Mucosa of rectum (tissue), 2 donors: ENCODE measurements at regions not wholly inside any gene's neighbourhood (a gene's known extent, or its start where the extent isn't known, plus 50 kb on each side); places are given as distances from the start of the nearest gene placed in this dataset.
"Not testable (repeated sequence)": the region's sequence is repeated elsewhere in the genome, so short reads cannot be mapped to it uniquely, and the experiment has no call there.

Experiments used
- H3K27ac ChIP-seq, 2 donors: one replicate each; pipeline ENCODE4 v1.7.0; 2013; ENCODE audit warnings: inconsistent platforms in 2 of 2, low read depth in 2 of 2, low read length in 2 of 2
- H3K27me3 ChIP-seq, 2 donors: one replicate each; pipeline ENCODE4 v1.7.0; 2013; ENCODE audit warnings: low read length in 2 of 2; ENCODE audit not compliant: control insufficient read depth in 2 of 2, insufficient read depth in 2 of 2
- H3K36me3 ChIP-seq, 2 donors: one replicate each; pipeline ENCODE4 v1.7.0; 2013; ENCODE audit warnings: low read length in 2 of 2; ENCODE audit not compliant: control insufficient read depth in 2 of 2, insufficient read depth in 2 of 2
- H3K4me1 ChIP-seq, 2 donors: one replicate each; pipeline ENCODE4 v1.7.0; 2013; ENCODE audit warnings: low read length in 2 of 2, mild to moderate bottlenecking in 1 of 2; ENCODE audit not compliant: control insufficient read depth in 2 of 2, insufficient read depth in 2 of 2
- H3K4me3 ChIP-seq, 2 donors: one replicate each; pipeline ENCODE4 v1.7.0; 2013; ENCODE audit warnings: low read length in 2 of 2
- H3K9ac ChIP-seq, 2 donors: one replicate each; pipeline ENCODE4 v1.7.0; 2013; ENCODE audit warnings: low read length in 2 of 2, low read depth in 1 of 2, mild to moderate bottlenecking in 1 of 2
- H3K9me3 ChIP-seq, 2 donors: one replicate each; pipeline ENCODE4 v1.7.0; 2013; ENCODE audit warnings: low read length in 2 of 2; ENCODE audit not compliant: control insufficient read depth in 2 of 2
- donor health status: healthy.
- donor health status: Normal muscosa, but diverticular disease.

GRCh38 chr9:42239445-42240260 lies 56.2 kb downstream of the SPATA31A6 start:
- H3K9ac ChIP-seq, H3K27ac ChIP-seq, H3K4me3 ChIP-seq, H3K9me3 ChIP-seq, H3K36me3 ChIP-seq, H3K27me3 ChIP-seq, H3K4me1 ChIP-seq: not testable (repeated sequence)

- H3K27me3 ChIP-seq, H3K27ac ChIP-seq, H3K9ac ChIP-seq, H3K4me3 ChIP-seq, H3K9me3 ChIP-seq, H3K36me3 ChIP-seq, H3K4me1 ChIP-seq: not testable (repeated sequence)
These were observed 56.8 kb downstream of the SPATA31A6 start for GRCh38 chr9:42240261-42240579.

GRCh38 chr9:42243211-42243610 lies 59.8 kb downstream of the SPATA31A6 start:
- not testable (repeated sequence) for H3K27ac ChIP-seq, H3K4me3 ChIP-seq, H3K27me3 ChIP-seq, H3K36me3 ChIP-seq, H3K4me1 ChIP-seq, H3K9ac ChIP-seq, H3K9me3 ChIP-seq

GRCh38 chr9:42243822-42244221 lies 60.4 kb downstream of the SPATA31A6 start:
- H3K9me3 ChIP-seq, H3K9ac ChIP-seq, H3K36me3 ChIP-seq, H3K4me3 ChIP-seq, H3K4me1 ChIP-seq, H3K27ac ChIP-seq, H3K27me3 ChIP-seq: not testable (repeated sequence)

- not testable (repeated sequence) for H3K9me3 ChIP-seq, H3K27ac ChIP-seq, H3K27me3 ChIP-seq, H3K4me3 ChIP-seq, H3K4me1 ChIP-seq, H3K36me3 ChIP-seq, H3K9ac ChIP-seq
These were observed 85.3 kb downstream of the SPATA31A6 start for GRCh38 chr9:42268729-42269128.

GRCh38 chr9:42269171-42269570 lies 85.7 kb downstream of the SPATA31A6 start:
- not testable (repeated sequence) for H3K27ac ChIP-seq, H3K27me3 ChIP-seq, H3K4me1 ChIP-seq, H3K9ac ChIP-seq, H3K4me3 ChIP-seq, H3K36me3 ChIP-seq, H3K9me3 ChIP-seq

GRCh38 chr9:42273191-42273590 lies 89.7 kb downstream of the SPATA31A6 start:
- H3K9ac ChIP-seq, H3K4me1 ChIP-seq, H3K4me3 ChIP-seq, H3K27ac ChIP-seq, H3K36me3 ChIP-seq, H3K27me3 ChIP-seq, H3K9me3 ChIP-seq: not testable (repeated sequence)

GRCh38 chr9:42275141-42275540 lies 91.7 kb downstream of the SPATA31A6 start:
- H3K9ac ChIP-seq, result no peak overlapping the region
- no peaks in the 10 kb centered on the region for H3K9me3 ChIP-seq
- no peaks in the 10 kb centered on the region for H3K27me3 ChIP-seq
- H3K27ac ChIP-seq, result no peak overlapping the region
- H3K4me1 ChIP-seq, result no peaks in the 10 kb centered on the region
- no peak overlapping the region for H3K4me3 ChIP-seq
- H3K36me3 ChIP-seq, result no peaks in the 10 kb centered on the region

- H3K27ac ChIP-seq, H3K9ac ChIP-seq, H3K27me3 ChIP-seq, H3K9me3 ChIP-seq, H3K4me1 ChIP-seq, H3K36me3 ChIP-seq, H3K4me3 ChIP-seq: not testable (repeated sequence)
These were observed 99.2 kb downstream of the SPATA31A6 start for GRCh38 chr9:42282531-42283178.

GRCh38 chr9:42283179-42283543 lies 99.7 kb downstream of the SPATA31A6 start:
- H3K9ac ChIP-seq, H3K27ac ChIP-seq, H3K4me1 ChIP-seq, H3K9me3 ChIP-seq, H3K4me3 ChIP-seq, H3K27me3 ChIP-seq, H3K36me3 ChIP-seq: not testable (repeated sequence)
